GM12891 (cell line): ENCODE measurements at regions not wholly inside any gene's neighbourhood (a gene's known extent, or its start where the extent isn't known, plus 50 kb on each side); places are given as distances from the start of the nearest gene placed in this dataset.

Source experiments
- DNase-seq: peaks from one replicate; pipeline ENCODE4 v3.0.0; 2011; ENCODE audit warnings: low spot score; ENCODE audit not compliant: insufficient read length
- FAIRE-seq: peaks from 2 replicates; lab custom pipeline; 2011; peaks lifted over from hg19 to GRCh38; lab: Jason Lieb, UNC
- PAX5 ChIP-seq: IDR thresholded peaks from 2 replicates; pipeline ENCODE4 v1.6.1; 2011; ENCODE audit warnings: low read length, moderate library complexity, mild to moderate bottlenecking; ENCODE audit not compliant: insufficient read depth, severe bottlenecking
- POLR2A ChIP-seq: IDR thresholded peaks from 2 replicates; pipeline ENCODE4 v1.6.1; 2011; ENCODE audit warnings: low read depth, low read length, control low read depth
- POLR2AphosphoS5 ChIP-seq: IDR thresholded peaks from 2 replicates; pipeline ENCODE4 v1.6.1; 2011; ENCODE audit warnings: low read depth, low read length, control low read depth
- POU2F2 ChIP-seq: IDR thresholded peaks from 2 replicates; pipeline ENCODE4 v1.6.1; 2011; ENCODE audit warnings: low read depth, mild to moderate bottlenecking, control low read depth, low read length, moderate library complexity
- SPI1 ChIP-seq: IDR thresholded peaks from 2 replicates; pipeline ENCODE4 v1.6.1; 2011; ENCODE audit warnings: low read depth, low read length, control low read depth
- TAF1 ChIP-seq: IDR thresholded peaks from 2 replicates; pipeline ENCODE4 v1.6.1; 2011; ENCODE audit warnings: low read depth, low read length, control low read depth

GRCh38 chrX:44470816-44471215, 71.8 kb downstream of the FUNDC1 start:
- TF ChIP-seq TAF1, result no peak
- TF ChIP-seq POU2F2, result no peak
- TF ChIP-seq PAX5, result no peak
- no peak for TF ChIP-seq POLR2A
- TF ChIP-seq POLR2AphosphoS5, result no peak
- TF ChIP-seq SPI1, result no peak
- DNase-seq, result no peak
- FAIRE-seq, result no peak

- no peak for FAIRE-seq
- DNase-seq, result no peak
- TF ChIP-seq TAF1 (no peak), POLR2AphosphoS5 (no peak), SPI1 (no peak), PAX5 (no peak), POLR2A (no peak), POU2F2 (no peak)
These were observed 79.8 kb downstream of the FUNDC1 start for GRCh38 chrX:44462850-44463249.

GRCh38 chrX:44459501-44459900, 83.2 kb downstream of the FUNDC1 start:
- no peak for DNase-seq
- TF ChIP-seq SPI1, result no peak
- FAIRE-seq, result no peak

- no peak for DNase-seq
- FAIRE-seq, result no peak
- TF ChIP-seq SPI1, result no peak
- no peak for TF ChIP-seq POLR2A
- no peak for TF ChIP-seq POU2F2
These were observed 86.0 kb downstream of the FUNDC1 start for GRCh38 chrX:44456685-44457084.

DNA sequence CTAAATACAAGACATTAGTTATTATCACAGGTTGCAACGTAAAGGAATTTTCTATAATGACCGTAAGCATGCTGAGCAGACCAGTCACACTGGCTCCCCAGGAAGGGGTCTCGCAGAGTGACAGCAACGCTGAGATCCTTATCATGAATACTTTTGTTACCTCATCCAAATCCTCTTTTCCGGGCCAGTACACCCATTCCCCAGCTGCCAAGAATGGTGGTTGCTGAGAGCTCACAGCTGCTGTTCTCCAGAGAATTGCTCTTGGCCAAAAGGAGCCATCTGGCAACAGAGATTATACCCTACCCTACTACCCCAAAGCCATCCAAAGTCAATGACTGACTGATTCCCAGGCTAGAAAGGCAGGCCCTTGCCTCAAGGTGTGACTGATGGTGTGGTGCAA, 91.6 kb downstream of the FUNDC1 start:
- DNase-seq, result no peak
- no peak for FAIRE-seq
- TF ChIP-seq PAX5 (no peak), TAF1 (no peak), POU2F2 (no peak), SPI1 (no peak), POLR2AphosphoS5 (no peak), POLR2A (no peak)

DNA sequence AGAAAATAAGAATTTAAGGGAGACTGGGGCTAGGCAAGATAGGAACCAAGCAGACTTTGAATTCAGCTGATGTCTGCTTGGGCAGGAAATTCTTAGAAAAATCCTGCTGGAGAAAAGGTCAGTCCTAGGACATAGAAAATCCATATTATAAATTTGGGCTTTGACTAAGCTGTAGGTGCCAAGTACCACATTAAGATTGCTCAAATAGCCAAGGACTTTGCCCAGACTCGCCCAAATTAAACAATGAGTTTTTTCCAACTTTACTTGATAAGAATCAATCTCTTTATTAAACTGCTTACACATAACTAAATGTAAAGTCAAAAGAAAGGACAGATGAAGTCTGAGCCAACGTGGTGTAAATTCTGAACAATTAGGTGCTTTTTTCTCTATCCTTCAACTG, 95.4 kb downstream of the FUNDC1 start:
- DNase-seq (no peak), FAIRE-seq (no peak)
- TF ChIP-seq POLR2AphosphoS5, result no peak
- TF ChIP-seq TAF1, result no peak
- no peak for TF ChIP-seq SPI1
- TF ChIP-seq POLR2A, result no peak
- TF ChIP-seq POU2F2, result no peak
- no peak for TF ChIP-seq PAX5

DNA sequence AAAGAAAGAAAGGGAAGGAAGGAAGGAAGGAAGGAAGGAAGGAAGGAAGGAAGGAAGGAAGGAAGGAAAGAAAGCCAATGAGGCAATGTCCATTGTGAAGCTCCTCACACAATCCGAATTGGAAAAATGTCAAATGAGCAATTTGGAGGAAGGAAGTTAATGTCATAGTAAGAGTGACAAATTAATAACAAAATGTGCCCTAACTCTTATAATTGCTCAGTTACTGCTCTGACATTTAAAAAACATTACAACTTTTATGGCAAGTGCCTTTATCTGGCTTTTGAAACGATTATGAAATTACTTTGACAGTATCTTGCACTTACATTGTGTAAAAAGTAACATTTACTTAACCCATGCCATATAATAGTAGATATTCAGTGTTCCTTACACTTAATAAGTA, 96.5 kb upstream of the EFHC2 start:
- DNase-seq, result no peak
- FAIRE-seq, result no peak
- no peak for TF ChIP-seq POLR2AphosphoS5
- TF ChIP-seq TAF1, result no peak
- TF ChIP-seq PAX5, result no peak
- TF ChIP-seq POLR2A, result no peak

- no peak for TF ChIP-seq TAF1
- no peak for TF ChIP-seq SPI1
- no peak for TF ChIP-seq POLR2A
- TF ChIP-seq PAX5, result no peak
- no peak for TF ChIP-seq POU2F2
- TF ChIP-seq POLR2AphosphoS5, result no peak
- FAIRE-seq (no peak), DNase-seq (no peak)
These were observed 95.8 kb upstream of the EFHC2 start for GRCh38 chrX:44439242-44439794.

GRCh38 chrX:44435047-44435446, 91.6 kb upstream of the EFHC2 start:
- DNase-seq, result no peak
- TF ChIP-seq POLR2AphosphoS5 (no peak), POLR2A (no peak), PAX5 (no peak)
- no peak for FAIRE-seq

- FAIRE-seq (no peak), DNase-seq (no peak)
- TF ChIP-seq PAX5 (no peak), TAF1 (no peak), POLR2AphosphoS5 (no peak), SPI1 (no peak), POU2F2 (no peak), POLR2A (no peak)
These were observed 90.1 kb upstream of the EFHC2 start for GRCh38 chrX:44433556-44433955.
